ENCODE measurements at regions not wholly inside any gene's neighbourhood (a gene's known extent, or its start where the extent isn't known, plus 50 kb on each side); places are given as distances from the start of the nearest gene placed in this dataset.

DNA sequence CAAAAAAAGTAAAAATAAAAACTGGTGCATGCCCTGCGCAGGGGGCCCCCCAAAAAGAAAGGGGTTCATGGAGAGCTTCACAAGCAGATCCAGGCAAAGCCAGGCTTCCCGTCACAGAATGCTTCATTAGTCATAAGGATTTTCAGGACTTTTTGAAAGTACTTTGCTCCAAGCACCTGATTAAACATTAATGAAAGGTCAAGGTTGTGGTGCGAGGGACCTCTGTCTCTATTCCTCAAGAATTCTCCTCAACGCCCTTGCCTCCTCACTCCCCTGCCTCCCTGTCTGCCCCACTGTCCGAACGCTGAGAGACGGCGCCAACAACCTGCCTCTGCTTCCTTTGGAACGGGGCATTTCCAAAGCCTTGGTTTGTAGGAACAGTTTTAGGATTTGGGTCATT, 240.1 kb upstream of the IGF1R start:
- Mint-ChIP-seq H3K9me3 (ENCODE audit: low read depth, unreplicated experiment) (peaks cover 3% of the 10 kb centered on the region), H3K4me1 (ENCODE audit: low read depth, unreplicated experiment) (no peaks in the 10 kb centered on the region), H3K27ac (ENCODE audit: unreplicated experiment) (no peak overlapping the region), H3K27me3 (ENCODE audit: unreplicated experiment) (peaks cover 41% of the 10 kb centered on the region), H3K4me3 (ENCODE audit: low read depth, unreplicated experiment) (no peak overlapping the region), H3K36me3 (ENCODE audit: insufficient read depth, unreplicated experiment) (no peaks in the 10 kb centered on the region)
- BruUV-seq (replicated peaks): no TSS peak
- intact Hi-C loops (cut with micrococcal nuclease; ENCODE audit: unreplicated experiment): no loop called here
- DNase-seq: no peak
- CTCF ChIA-PET: interaction anchor here (0.6 to 1.4 kb wide), 2 partner anchors 97 to 1180 kb away, joined by 3 to 4 read pairs; no protein-coding TSS in a partner anchor
- TF ChIP-seq, protein P1, sequence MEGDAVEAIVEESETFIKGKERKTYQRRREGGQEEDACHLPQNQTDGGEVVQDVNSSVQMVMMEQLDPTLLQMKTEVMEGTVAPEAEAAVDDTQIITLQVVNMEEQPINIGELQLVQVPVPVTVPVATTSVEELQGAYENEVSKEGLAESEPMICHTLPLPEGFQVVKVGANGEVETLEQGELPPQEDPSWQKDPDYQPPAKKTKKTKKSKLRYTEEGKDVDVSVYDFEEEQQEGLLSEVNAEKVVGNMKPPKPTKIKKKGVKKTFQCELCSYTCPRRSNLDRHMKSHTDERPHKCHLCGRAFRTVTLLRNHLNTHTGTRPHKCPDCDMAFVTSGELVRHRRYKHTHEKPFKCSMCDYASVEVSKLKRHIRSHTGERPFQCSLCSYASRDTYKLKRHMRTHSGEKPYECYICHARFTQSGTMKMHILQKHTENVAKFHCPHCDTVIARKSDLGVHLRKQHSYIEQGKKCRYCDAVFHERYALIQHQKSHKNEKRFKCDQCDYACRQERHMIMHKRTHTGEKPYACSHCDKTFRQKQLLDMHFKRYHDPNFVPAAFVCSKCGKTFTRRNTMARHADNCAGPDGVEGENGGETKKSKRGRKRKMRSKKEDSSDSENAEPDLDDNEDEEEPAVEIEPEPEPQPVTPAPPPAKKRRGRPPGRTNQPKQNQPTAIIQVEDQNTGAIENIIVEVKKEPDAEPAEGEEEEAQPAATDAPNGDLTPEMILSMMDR (IDR thresholded peaks at IDR 0.05; ENCODE audit: unreplicated experiment): no peak

DNA sequence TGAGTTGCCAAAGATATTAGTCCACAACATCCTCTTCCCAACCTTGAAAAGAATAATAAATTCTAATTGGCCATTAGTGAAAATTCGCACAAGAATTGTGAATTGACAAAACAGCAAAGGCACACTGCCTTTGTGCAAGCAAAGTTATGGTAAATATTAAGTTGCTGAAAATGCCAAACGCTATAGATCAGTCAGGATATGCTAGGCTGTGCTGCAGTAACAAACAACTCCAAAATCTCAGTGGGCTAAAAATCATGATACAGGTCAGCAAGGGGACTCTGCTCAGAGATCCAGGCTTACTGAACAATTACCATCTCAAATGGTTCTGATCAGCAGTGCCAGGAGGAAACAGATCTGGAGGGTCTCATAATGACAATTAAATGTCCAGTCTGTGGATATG, 238.0 kb upstream of the IGF1R start:
- Mint-ChIP-seq H3K9me3 (ENCODE audit: low read depth, unreplicated experiment) (peaks cover 3% of the 10 kb centered on the region), H3K4me1 (ENCODE audit: low read depth, unreplicated experiment) (no peaks in the 10 kb centered on the region), H3K27ac (ENCODE audit: unreplicated experiment) (no peak overlapping the region), H3K4me3 (ENCODE audit: low read depth, unreplicated experiment) (no peak overlapping the region), H3K36me3 (ENCODE audit: insufficient read depth, unreplicated experiment) (no peaks in the 10 kb centered on the region), H3K27me3 (ENCODE audit: unreplicated experiment) (peaks cover 37% of the 10 kb centered on the region)
- CTCF ChIA-PET: no interaction called here
- intact Hi-C loops (cut with micrococcal nuclease; ENCODE audit: unreplicated experiment): no loop called here
- no peak for DNase-seq
- no TSS peak for BruUV-seq (replicated peaks)
- TF ChIP-seq, protein P1 (IDR thresholded peaks at IDR 0.05; ENCODE audit: unreplicated experiment): no peak

DNA sequence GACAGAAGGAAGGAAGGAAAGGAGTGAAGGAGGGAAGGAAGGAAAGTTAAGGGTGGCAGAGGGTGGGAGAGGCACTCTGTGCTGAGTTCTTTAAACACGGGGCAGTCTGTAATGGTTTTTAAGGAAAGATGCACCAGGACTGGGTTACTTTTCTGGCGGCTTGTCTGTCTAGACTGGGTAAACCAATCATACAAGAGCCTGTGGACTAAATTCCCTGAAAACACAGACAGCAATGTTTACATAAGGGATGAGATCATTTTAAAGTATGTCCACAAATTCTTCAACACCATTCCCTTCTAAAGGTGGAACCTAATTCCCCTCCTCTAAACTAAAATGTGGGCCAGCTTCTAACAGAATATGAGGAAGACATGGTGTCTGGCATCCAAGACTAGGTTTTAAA, 235.5 kb upstream of the IGF1R start:
- H3K36me3 Mint-ChIP-seq (ENCODE audit: insufficient read depth, unreplicated experiment): no peaks in the 10 kb centered on the region
- intact Hi-C loops (cut with micrococcal nuclease; ENCODE audit: unreplicated experiment): no loop called here
- no peak overlapping the region for H3K4me3 Mint-ChIP-seq (ENCODE audit: low read depth, unreplicated experiment)
- H3K27me3 Mint-ChIP-seq (ENCODE audit: unreplicated experiment): peaks cover 46% of the 10 kb centered on the region
- CTCF ChIA-PET: no interaction called here
- H3K9me3 Mint-ChIP-seq (ENCODE audit: low read depth, unreplicated experiment): no peaks in the 10 kb centered on the region
- H3K4me1 Mint-ChIP-seq (ENCODE audit: low read depth, unreplicated experiment): no peaks in the 10 kb centered on the region
- no peak overlapping the region for H3K27ac Mint-ChIP-seq (ENCODE audit: unreplicated experiment)
- no peak for DNase-seq
- no TSS peak for BruUV-seq (replicated peaks)
- TF ChIP-seq, protein P1 (IDR thresholded peaks at IDR 0.05; ENCODE audit: unreplicated experiment): no peak

DNA sequence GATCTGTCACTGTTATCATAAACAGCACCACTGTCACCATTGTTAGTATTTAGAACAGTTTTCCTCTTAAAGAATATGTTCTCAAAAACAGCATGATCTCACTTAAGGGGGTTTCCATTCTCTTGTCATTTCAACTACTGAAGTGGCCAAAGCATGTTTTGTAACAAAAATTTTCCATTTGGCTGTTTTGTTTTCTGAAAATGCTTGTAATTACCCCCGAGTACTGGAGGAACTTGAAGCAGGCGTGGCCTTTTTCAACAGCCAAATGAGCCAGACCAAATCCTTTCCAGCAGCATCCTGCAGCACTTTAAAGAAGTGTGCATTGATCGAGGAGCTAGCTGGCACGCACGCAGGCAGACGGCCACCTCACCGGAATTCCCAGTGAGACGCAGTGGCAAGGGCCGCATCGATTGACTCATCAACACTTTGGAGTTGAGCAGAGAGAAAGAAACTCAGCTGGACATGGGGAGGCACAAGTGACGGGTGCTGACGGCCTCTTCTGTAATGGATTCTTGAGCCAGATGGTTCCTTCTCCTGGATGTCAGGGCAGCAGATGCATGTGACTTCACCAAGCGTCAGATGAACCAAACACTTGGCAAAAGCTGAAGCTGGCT, 234.3 kb upstream of the IGF1R start:
- no peak overlapping the region for H3K4me3 Mint-ChIP-seq (ENCODE audit: low read depth, unreplicated experiment)
- H3K36me3 Mint-ChIP-seq (ENCODE audit: insufficient read depth, unreplicated experiment): no peaks in the 10 kb centered on the region
- H3K4me1 Mint-ChIP-seq (ENCODE audit: low read depth, unreplicated experiment): no peaks in the 10 kb centered on the region
- CTCF ChIA-PET: no interaction called here
- no TSS peak for BruUV-seq (replicated peaks)
- no peaks in the 10 kb centered on the region for H3K9me3 Mint-ChIP-seq (ENCODE audit: low read depth, unreplicated experiment)
- no peak for DNase-seq
- H3K27me3 Mint-ChIP-seq (ENCODE audit: unreplicated experiment): peaks cover 46% of the 10 kb centered on the region
- H3K27ac Mint-ChIP-seq (ENCODE audit: unreplicated experiment): no peak overlapping the region
- TF ChIP-seq, protein P1 (IDR thresholded peaks at IDR 0.05; ENCODE audit: unreplicated experiment): no peak
- intact Hi-C loops (cut with micrococcal nuclease; ENCODE audit: unreplicated experiment): no loop called here
